ENCODE measurements at regions not wholly inside any gene's neighbourhood (a gene's known extent, or its start where the extent isn't known, plus 50 kb on each side); places are given as distances from the start of the nearest gene placed in this dataset.

GRCh38 chr16:13392341-13392740 is 490.9 kb downstream of the SHISA9 start:
- Histone ChIP-seq H3K4me1 (no peaks in the 10 kb centered on the region), H3K36me3 (no peaks in the 10 kb centered on the region), H3K27me3 (no peaks in the 10 kb centered on the region), H3K27ac (replicated peaks in 1 of 4) (no peak overlapping the region), H3K9me3 (no peaks in the 10 kb centered on the region), H3K4me3 (no peak overlapping the region)
- TF ChIP-seq CTCF (IDR thresholded peaks at IDR 0.05) = no peak
- no peak for TF ChIP-seq POLR2AphosphoS5 (IDR thresholded peaks at IDR 0.05)
- no peak for TF ChIP-seq POLR2A (IDR thresholded peaks at IDR 0.05; ENCODE audit: low read depth)
- TF ChIP-seq EP300 (IDR thresholded peaks at IDR 0.05) = no peak
- intact Hi-C loops (cut with DNase I) = no loop called here
- 94% methylated on average over 4 of the region's 4 CpGs for WGBS
- no peak for DNase-seq (ENCODE audit: extremely low spot score)

DNA sequence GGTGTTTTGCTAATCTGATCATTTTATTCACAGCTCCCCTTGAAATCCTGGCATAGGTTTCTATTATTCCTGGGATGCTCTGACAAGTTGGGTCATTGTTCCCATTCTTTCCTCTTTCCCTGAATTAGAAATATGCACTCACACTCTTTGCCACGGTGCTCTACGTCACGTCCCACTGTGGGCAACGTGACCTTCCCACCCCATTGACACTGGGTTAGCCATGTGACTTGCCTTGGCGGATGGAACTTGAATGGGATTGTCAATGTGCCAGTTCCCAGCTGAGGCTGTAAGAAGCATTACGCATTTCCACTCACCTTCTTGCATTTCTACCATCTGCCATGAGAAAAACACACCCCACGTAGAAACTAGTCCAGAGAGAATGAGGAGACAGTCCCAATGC is 492.4 kb downstream of the SHISA9 start:
- H3K27ac ChIP-seq (replicated peaks in 1 of 4) = no peak overlapping the region
- peak; percentile 75 for DNase-seq (ENCODE audit: extremely low spot score)
- intact Hi-C loops (cut with DNase I) = no loop called here
- no peak overlapping the region for H3K4me3 ChIP-seq
- H3K36me3 ChIP-seq = no peaks in the 10 kb centered on the region
- no peaks in the 10 kb centered on the region for H3K27me3 ChIP-seq
- H3K4me1 ChIP-seq = no peaks in the 10 kb centered on the region
- 78% methylated on average over 7 of the region's 7 CpGs for WGBS
- TF ChIP-seq CTCF (IDR thresholded peaks at IDR 0.05) = no peak
- no peaks in the 10 kb centered on the region for H3K9me3 ChIP-seq

- WGBS = 76% methylated on average over 5 of the region's 5 CpGs
- Histone ChIP-seq H3K4me3 (no peak overlapping the region), H3K27ac (replicated peaks in 1 of 4) (no peak overlapping the region), H3K4me1 (no peaks in the 10 kb centered on the region), H3K27me3 (no peaks in the 10 kb centered on the region), H3K36me3 (no peaks in the 10 kb centered on the region), H3K9me3 (no peaks in the 10 kb centered on the region)
- TF ChIP-seq POLR2AphosphoS5 (IDR thresholded peaks at IDR 0.05) (no peak), POLR2A (IDR thresholded peaks at IDR 0.05; ENCODE audit: low read depth) (no peak), EP300 (IDR thresholded peaks at IDR 0.05) (no peak), CTCF (IDR thresholded peaks at IDR 0.05) (no peak)
- peak; percentile 34 for DNase-seq (ENCODE audit: extremely low spot score)
- intact Hi-C loops (cut with DNase I) = no loop called here
Observed at GRCh38 chr16:13394488-13394887, 493.1 kb downstream of the SHISA9 start.

- 91% methylated on average over 7 of the region's 7 CpGs for WGBS
- H3K4me3 ChIP-seq = no peak overlapping the region
- intact Hi-C loops (cut with DNase I) = no loop called here
- TF ChIP-seq POLR2A (IDR thresholded peaks at IDR 0.05; ENCODE audit: low read depth) (no peak), CTCF (IDR thresholded peaks at IDR 0.05) (no peak), EP300 (IDR thresholded peaks at IDR 0.05) (no peak), POLR2AphosphoS5 (IDR thresholded peaks at IDR 0.05) (no peak)
- no peak overlapping the region for H3K27ac ChIP-seq (replicated peaks in 1 of 4)
- DNase-seq (ENCODE audit: extremely low spot score) = peak; percentile 62
- no peaks in the 10 kb centered on the region for H3K4me1 ChIP-seq
- H3K9me3 ChIP-seq = no peaks in the 10 kb centered on the region
- no peaks in the 10 kb centered on the region for H3K36me3 ChIP-seq
- H3K27me3 ChIP-seq = no peaks in the 10 kb centered on the region
Observed at GRCh38 chr16:13397126-13397525, 495.7 kb downstream of the SHISA9 start.

GRCh38 chr16:13401641-13402040 is 500.2 kb downstream of the SHISA9 start:
- no peak for DNase-seq (ENCODE audit: extremely low spot score)
- 71% methylated on average over 4 of the region's 4 CpGs for WGBS
- intact Hi-C loops (cut with DNase I) = no loop called here
- Histone ChIP-seq H3K27me3 (no peaks in the 10 kb centered on the region), H3K9me3 (no peaks in the 10 kb centered on the region), H3K36me3 (no peaks in the 10 kb centered on the region), H3K27ac (replicated peaks in 1 of 4) (no peak overlapping the region), H3K4me1 (no peaks in the 10 kb centered on the region), H3K4me3 (no peak overlapping the region)
- TF ChIP-seq POLR2A (IDR thresholded peaks at IDR 0.05; ENCODE audit: low read depth) (no peak), CTCF (IDR thresholded peaks at IDR 0.05) (no peak), POLR2AphosphoS5 (IDR thresholded peaks at IDR 0.05) (no peak), EP300 (IDR thresholded peaks at IDR 0.05) (no peak)
